NB4 (cell line): ENCODE measurements at regions not wholly inside any gene's neighbourhood (a gene's known extent, or its start where the extent isn't known, plus 50 kb on each side); places are given as distances from the start of the nearest gene placed in this dataset.

Experiments used
- MYC ChIP-seq: IDR thresholded peaks from 2 replicates; pipeline ENCODE4 v1.6.1; 2011; ENCODE audit warnings: low read depth, low read length
- TF ChIP-seq, protein P1 (sequence below): IDR thresholded peaks from one replicate; pipeline ENCODE4 v1.5.1; 2012; ENCODE audit warnings: low read depth, low read length

DNA sequence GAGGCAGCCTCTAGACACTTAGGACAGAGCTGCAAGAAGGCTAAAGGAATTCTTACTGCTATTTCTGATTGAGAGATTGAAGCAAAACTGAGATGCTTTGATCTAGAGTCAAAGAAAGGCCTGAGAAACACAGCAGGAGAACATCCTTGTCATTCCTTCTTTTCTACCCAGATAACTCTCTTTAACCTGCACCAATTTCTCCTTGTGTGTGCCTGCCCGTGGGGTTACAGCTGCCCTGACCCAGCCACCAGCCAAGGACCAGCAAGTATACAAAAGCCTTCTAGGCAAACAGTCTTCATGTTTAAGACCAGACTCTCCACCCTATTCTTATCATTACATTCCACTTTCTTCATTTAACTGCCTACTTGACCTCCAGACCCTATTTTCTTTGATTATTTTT lies 81.7 kb upstream of the PRB2 start:
- no peak for TF ChIP-seq MYC
- TF ChIP-seq, protein P1, sequence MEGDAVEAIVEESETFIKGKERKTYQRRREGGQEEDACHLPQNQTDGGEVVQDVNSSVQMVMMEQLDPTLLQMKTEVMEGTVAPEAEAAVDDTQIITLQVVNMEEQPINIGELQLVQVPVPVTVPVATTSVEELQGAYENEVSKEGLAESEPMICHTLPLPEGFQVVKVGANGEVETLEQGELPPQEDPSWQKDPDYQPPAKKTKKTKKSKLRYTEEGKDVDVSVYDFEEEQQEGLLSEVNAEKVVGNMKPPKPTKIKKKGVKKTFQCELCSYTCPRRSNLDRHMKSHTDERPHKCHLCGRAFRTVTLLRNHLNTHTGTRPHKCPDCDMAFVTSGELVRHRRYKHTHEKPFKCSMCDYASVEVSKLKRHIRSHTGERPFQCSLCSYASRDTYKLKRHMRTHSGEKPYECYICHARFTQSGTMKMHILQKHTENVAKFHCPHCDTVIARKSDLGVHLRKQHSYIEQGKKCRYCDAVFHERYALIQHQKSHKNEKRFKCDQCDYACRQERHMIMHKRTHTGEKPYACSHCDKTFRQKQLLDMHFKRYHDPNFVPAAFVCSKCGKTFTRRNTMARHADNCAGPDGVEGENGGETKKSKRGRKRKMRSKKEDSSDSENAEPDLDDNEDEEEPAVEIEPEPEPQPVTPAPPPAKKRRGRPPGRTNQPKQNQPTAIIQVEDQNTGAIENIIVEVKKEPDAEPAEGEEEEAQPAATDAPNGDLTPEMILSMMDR, result no peak
